Heart left ventricle (tissue), 16 donors: ENCODE measurements at regions not wholly inside any gene's neighbourhood (a gene's known extent, or its start where the extent isn't known, plus 50 kb on each side); places are given as distances from the start of the nearest gene placed in this dataset.

ENCODE experiments used
- ATAC-seq, 4 donors: fragments of 200-7000 bp; cut with Tn5 transposase; one replicate each; pipeline ENCODE4 v1.9.1; 2020 to 2022; ENCODE audit warnings: moderate library complexity in 4 of 4, mild to moderate bottlenecking in 3 of 4, moderate number of reproducible peaks in 1 of 4
- DNase-seq, 5 donors: peaks; one replicate each; pipeline ENCODE4 v3.0.0-alpha.2; 2020
- H3K27ac ChIP-seq, 12 donors: fragments of 200-600 bp; sonication (generic) in 4 of 12; one replicate each; pipeline versions ENCODE4 v1.5.0 to v1.8.0; 2016 to 2022; ENCODE audit warnings: mild to moderate bottlenecking in 2 of 12
- H3K27me3 ChIP-seq, 9 donors: fragments of 200-600 bp; sonication (generic) in 2 of 9; one replicate each; pipeline versions ENCODE4 v1.5.1 to v1.8.0; 2016 to 2022; ENCODE audit warnings: mild to moderate bottlenecking in 3 of 9
- H3K36me3 ChIP-seq, 9 donors: fragments of 200-600 bp; sonication (generic) in 2 of 9; one replicate each; pipeline versions ENCODE4 v1.5.0 to v1.8.0; 2018 to 2022; ENCODE audit warnings: mild to moderate bottlenecking in 2 of 9
- H3K4me1 ChIP-seq, 12 donors: fragments of 200-600 bp; sonication (generic) in 4 of 12; one replicate each; pipeline versions ENCODE4 v1.5.0 to v1.8.0; 2016 to 2022; ENCODE audit warnings: mild to moderate bottlenecking in 3 of 12
- H3K4me3 ChIP-seq, 12 donors: fragments of 200-600 bp; sonication (generic) in 4 of 12; one replicate each; pipeline versions ENCODE4 v1.5.0 to v1.8.0; 2017 to 2022; ENCODE audit warnings: mild to moderate bottlenecking in 9 of 12, moderate library complexity in 4 of 12
- H3K9me3 ChIP-seq, 12 donors: fragments of 200-600 bp; sonication (generic) in 4 of 12; one replicate each; pipeline versions ENCODE4 v1.5.0 to v1.8.0; 2016 to 2022; ENCODE audit warnings: mild to moderate bottlenecking in 1 of 12
- CTCF ChIP-seq, 12 donors: fragments of 200-600 bp; sonication (generic) in 4 of 12; IDR thresholded peaks; one replicate each; pipeline versions ENCODE4 v1.5.0 to v1.8.0; 2018 to 2022; ENCODE audit warnings: antibody characterized with exemption in 12 of 12, mild to moderate bottlenecking in 5 of 12
- POLR2A ChIP-seq, 2 donors: fragments of 450-650 bp; IDR thresholded peaks; one replicate each; pipeline ENCODE4 v1.6.1; 2017; ENCODE audit warnings: antibody characterized with exemption in 2 of 2, mild to moderate bottlenecking in 2 of 2, moderate library complexity in 2 of 2
- WGBS, 4 donors: extraction: QIAGEN DNeasy Blood & Tissue Kit in 2 of 4; methylation state at CpG; one replicate each; pipeline versions ENCODE4 v1.1.5 to v1.1.7; 2013 to 2018; 5-methylcytosine and 5-hydroxymethylcytosine counted together
- intact Hi-C, 10 donors: fragments of 100-400 bp; cut with DNase I; formaldehyde crosslinking; loops; one replicate each; pipeline versions ENCODE4 v1.11.1 to v1.14.2; 2022
- donor health status: ischemic (EF 13 %, LVEDD 7.1; RV severe dilation, severe dysfunction).
- donor health status: healthy with polysubstance abuse.
- donor health status: DM: no; HTN: yes; CAD: no.
- donor health status: DM: no; HTN: no; CAD: no.
- donor health status: ischemic (EF 25% LVEDD 6.9; RV normal size, moderate dysfunction).
- donor health status: ischemic (EF 25% LVEDD 5.7; RV mildly dilated, moderate dysfunction).
- donor health status: healthy.
- donor health status: DM: yes; HTN: yes; CAD: no.
- donor health status: ischemic (EF 35%, LVEDD 5.7; RV mildly dilated, moderate dysfunction).
- donor health status: nonischemic (EF 11% LVEDD 7.7; RV severe dilation, severe dysfunction).
- donor health status: DM: yes; HTN: yes; CAD: no.
- donor health status: PGD.
- donor health status: ischemic (EF 29% LVEDD 5.4; RV normal size, mild dysfunction).
- donor health status: nonischemic (EF 23%, LVEDD 6.1; RV moderate dilation, normal function).

GRCh38 chr13:31504918-31505317 lies 234.4 kb upstream of the RXFP2 start:
- intact Hi-C loops = no loop called here
- WGBS, 4 donors = 66 to 91% (median 80%) methylated on average over 3 of the region's 3 CpGs

GRCh38 chr13:31512331-31512730 lies 227.0 kb upstream of the RXFP2 start:
- TF ChIP-seq CTCF (IDR thresholded peaks at IDR 0.05) (no peak), POLR2A (IDR thresholded peaks at IDR 0.05) (no peak)
- H3K4me1 ChIP-seq = no peaks in the 10 kb centered on the region
- DNase-seq (no peak), ATAC-seq (no peak)
- H3K36me3 ChIP-seq = no peaks in the 10 kb centered on the region
- H3K27ac ChIP-seq = no peak overlapping the region
- H3K27me3 ChIP-seq = peaks cover 0 to 5% (median 0%) of the 10 kb centered on the region in 9 donors
- intact Hi-C loops = no loop called here
- WGBS, 4 donors = 62 to 68% (median 65%) methylated on average over 3 of the region's 3 CpGs
- no peak overlapping the region for H3K4me3 ChIP-seq
- H3K9me3 ChIP-seq = no peaks in the 10 kb centered on the region

More at GRCh38 chr13:31504918-31505317, 234.4 kb upstream of the RXFP2 start:
- no peak for ATAC-seq
- no peaks in the 10 kb centered on the region for H3K4me1 ChIP-seq
- H3K27ac ChIP-seq = no peak overlapping the region
- H3K27me3 ChIP-seq = no peaks in the 10 kb centered on the region
- peaks cover 0 to 23% (median 4%) of the 10 kb centered on the region in 12 donors for H3K9me3 ChIP-seq
- no peak for DNase-seq
- H3K4me3 ChIP-seq = no peak overlapping the region
- no peaks in the 10 kb centered on the region for H3K36me3 ChIP-seq
- TF ChIP-seq POLR2A (IDR thresholded peaks at IDR 0.05) (no peak), CTCF (IDR thresholded peaks at IDR 0.05) (no peak)

- Histone ChIP-seq H3K36me3 (no peaks in the 10 kb centered on the region), H3K9me3 (no peaks in the 10 kb centered on the region), H3K4me3 (no peak overlapping the region), H3K27me3 (peaks cover 0 to 5% (median 0%) of the 10 kb centered on the region in 9 donors), H3K4me1 (no peaks in the 10 kb centered on the region), H3K27ac (peak overlapping the region in 3 of 12 donors; percentile 24 to 37 (median 35))
- no peak for DNase-seq
- 88 to 97% (median 97%) methylated on average over 1 of the region's 1 CpG for WGBS, 4 donors
- TF ChIP-seq CTCF (IDR thresholded peaks at IDR 0.05) (no peak), POLR2A (IDR thresholded peaks at IDR 0.05) (no peak)
- intact Hi-C loops = no loop called here
- no peak for ATAC-seq
Observed at GRCh38 chr13:31514932-31515331, 224.4 kb upstream of the RXFP2 start.

GRCh38 chr13:31515427-31515826 lies 223.9 kb upstream of the RXFP2 start:
- 65 to 77% (median 67%) methylated on average over 1 of the region's 1 CpG for WGBS, 4 donors
- no peaks in the 10 kb centered on the region for H3K4me1 ChIP-seq
- no peaks in the 10 kb centered on the region for H3K9me3 ChIP-seq
- peaks cover 0 to 5% (median 0%) of the 10 kb centered on the region in 9 donors for H3K27me3 ChIP-seq
- peak overlapping the region in 3 of 12 donors; percentile 24 to 37 (median 35) for H3K27ac ChIP-seq
- TF ChIP-seq CTCF (IDR thresholded peaks at IDR 0.05) = no peak
- TF ChIP-seq POLR2A (IDR thresholded peaks at IDR 0.05) = no peak
- no peak overlapping the region for H3K4me3 ChIP-seq
- no peak for DNase-seq
- no peak for ATAC-seq
- no peaks in the 10 kb centered on the region for H3K36me3 ChIP-seq
- intact Hi-C loops = no loop called here
